Neutrophil (primary cell): ENCODE measurements at regions not wholly inside any gene's neighbourhood (a gene's known extent, or its start where the extent isn't known, plus 50 kb on each side); places are given as distances from the start of the nearest gene placed in this dataset.

Source experiments
- H3K27ac ChIP-seq: fragments of 200-600 bp; sonication (generic); 2 replicates; pipeline ENCODE4 v1.5.1; 2016; ENCODE audit warnings: mild to moderate bottlenecking, moderate library complexity
- H3K27me3 ChIP-seq: fragments of 200-600 bp; sonication (generic); 2 replicates; pipeline ENCODE4 v1.6.0; 2016; ENCODE audit warnings: mild to moderate bottlenecking
- H3K36me3 ChIP-seq: fragments of 200-600 bp; sonication (generic); 2 replicates; pipeline ENCODE4 v1.5.1; 2017
- H3K4me1 ChIP-seq, 2 experiments: fragments of 200-600 bp in 1 of 2; sonication (generic) in 1 of 2; 1 replicate in 1 of 2; 2 replicates in 1 of 2; pipeline versions ENCODE4 v1.5.1 to v1.6.1; 2013 to 2016; ENCODE audit warnings: low read depth in 1 of 2, low read length in 1 of 2, mild to moderate bottlenecking in 1 of 2, moderate library complexity in 1 of 2; ENCODE audit not compliant: control insufficient read depth in 1 of 2, insufficient read depth in 1 of 2
- H3K4me3 ChIP-seq, 2 experiments: fragments of 200-600 bp in 1 of 2; sonication (generic) in 1 of 2; 1 replicate in 1 of 2; 2 replicates in 1 of 2; pipeline ENCODE4 v1.5.1; 2013 to 2016; ENCODE audit warnings: low read depth in 1 of 2, low read length in 1 of 2, mild to moderate bottlenecking in 1 of 2, moderate library complexity in 1 of 2
- H3K9me3 ChIP-seq: fragments of 200-600 bp; sonication (generic); 2 replicates; pipeline ENCODE4 v1.5.1; 2016
- TF ChIP-seq, protein P1 (sequence below): fragments of 200-600 bp; sonication (generic); IDR thresholded peaks from 2 replicates; pipeline ENCODE4 v1.5.1; 2016; ENCODE audit warnings: antibody characterized with exemption

DNA sequence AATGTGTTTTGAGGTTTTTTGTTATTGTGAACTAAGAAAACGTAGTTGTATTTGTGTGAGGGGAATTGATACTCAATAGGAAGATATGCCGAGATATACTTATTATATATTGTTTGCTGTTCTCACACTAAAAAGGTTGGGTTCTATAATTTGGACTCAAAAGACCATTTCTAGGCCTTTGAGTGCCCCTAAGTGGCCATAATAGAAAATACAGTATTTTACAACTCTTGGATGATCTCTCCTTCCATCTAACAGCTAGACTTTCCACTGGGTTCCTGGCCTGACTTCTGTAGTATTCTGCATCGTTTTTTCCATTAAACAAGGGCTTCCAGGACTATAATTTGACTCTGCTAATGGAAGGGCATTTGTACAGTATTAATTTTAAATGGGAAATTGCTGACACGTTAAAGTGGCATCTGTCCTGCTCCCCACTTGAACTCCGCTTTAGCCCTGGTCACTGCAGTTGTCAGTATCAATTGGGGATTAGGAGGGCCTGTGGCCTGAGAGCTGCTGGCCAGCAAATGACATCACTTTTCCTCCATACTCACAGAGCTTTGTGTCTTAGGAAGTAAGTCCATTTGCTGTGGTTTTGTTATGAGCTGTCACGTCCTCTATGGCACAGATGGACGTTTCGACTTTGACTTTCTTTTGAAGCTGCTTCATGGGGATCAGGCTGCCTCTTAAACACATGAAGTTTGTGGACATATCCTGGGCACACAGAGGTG is 176.9 kb downstream of the SLIT2 start:
- Histone ChIP-seq H3K27ac (no peak overlapping the region), H3K4me1 (no peaks in the 10 kb centered on the region), H3K27me3 (peaks cover 3% of the 10 kb centered on the region), H3K36me3 (no peaks in the 10 kb centered on the region), H3K9me3 (no peaks in the 10 kb centered on the region), H3K4me3 (no peak overlapping the region)
- TF ChIP-seq, protein P1, sequence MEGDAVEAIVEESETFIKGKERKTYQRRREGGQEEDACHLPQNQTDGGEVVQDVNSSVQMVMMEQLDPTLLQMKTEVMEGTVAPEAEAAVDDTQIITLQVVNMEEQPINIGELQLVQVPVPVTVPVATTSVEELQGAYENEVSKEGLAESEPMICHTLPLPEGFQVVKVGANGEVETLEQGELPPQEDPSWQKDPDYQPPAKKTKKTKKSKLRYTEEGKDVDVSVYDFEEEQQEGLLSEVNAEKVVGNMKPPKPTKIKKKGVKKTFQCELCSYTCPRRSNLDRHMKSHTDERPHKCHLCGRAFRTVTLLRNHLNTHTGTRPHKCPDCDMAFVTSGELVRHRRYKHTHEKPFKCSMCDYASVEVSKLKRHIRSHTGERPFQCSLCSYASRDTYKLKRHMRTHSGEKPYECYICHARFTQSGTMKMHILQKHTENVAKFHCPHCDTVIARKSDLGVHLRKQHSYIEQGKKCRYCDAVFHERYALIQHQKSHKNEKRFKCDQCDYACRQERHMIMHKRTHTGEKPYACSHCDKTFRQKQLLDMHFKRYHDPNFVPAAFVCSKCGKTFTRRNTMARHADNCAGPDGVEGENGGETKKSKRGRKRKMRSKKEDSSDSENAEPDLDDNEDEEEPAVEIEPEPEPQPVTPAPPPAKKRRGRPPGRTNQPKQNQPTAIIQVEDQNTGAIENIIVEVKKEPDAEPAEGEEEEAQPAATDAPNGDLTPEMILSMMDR: no peak

DNA sequence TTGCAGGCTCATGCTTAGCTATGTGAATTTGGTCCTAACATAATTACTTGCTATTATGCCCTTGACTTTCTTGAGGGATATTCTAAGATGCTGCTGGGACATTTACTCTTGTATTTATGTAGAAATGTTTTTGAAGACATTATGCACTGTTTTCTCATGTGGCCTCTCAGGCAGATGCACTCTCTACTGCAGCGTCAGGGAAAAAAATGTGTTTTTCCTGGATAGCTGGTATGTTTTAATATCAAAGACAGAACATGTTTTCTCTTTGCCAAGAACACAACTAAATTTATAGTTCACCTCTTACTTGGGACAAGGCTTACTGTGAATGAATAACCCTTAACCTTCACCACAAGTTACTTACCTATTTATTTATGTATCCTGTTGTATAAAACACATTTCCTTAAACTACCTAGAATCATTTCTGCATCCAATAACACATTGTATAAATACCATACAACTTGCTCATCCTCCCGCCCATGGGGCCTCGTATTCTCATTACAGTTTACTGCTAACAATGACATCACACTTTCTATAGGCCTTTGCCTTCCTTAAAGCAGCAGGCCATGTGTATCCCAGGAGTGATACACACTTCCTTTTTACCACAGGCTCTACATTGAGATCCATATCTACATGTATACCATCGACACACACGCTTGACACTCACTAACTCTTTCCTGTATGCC is 178.7 kb downstream of the SLIT2 start:
- H3K27me3 ChIP-seq: peaks cover 3% of the 10 kb centered on the region
- no peak overlapping the region for H3K4me3 ChIP-seq
- no peaks in the 10 kb centered on the region for H3K9me3 ChIP-seq
- no peaks in the 10 kb centered on the region for H3K36me3 ChIP-seq
- H3K4me1 ChIP-seq: no peaks in the 10 kb centered on the region
- no peak overlapping the region for H3K27ac ChIP-seq
- TF ChIP-seq, protein P1: no peak

- Histone ChIP-seq H3K4me1 (no peaks in the 10 kb centered on the region), H3K27ac (no peak overlapping the region), H3K4me3 (no peak overlapping the region), H3K36me3 (no peaks in the 10 kb centered on the region), H3K9me3 (no peaks in the 10 kb centered on the region), H3K27me3 (peaks cover 3% of the 10 kb centered on the region)
- TF ChIP-seq, protein P1: no peak
Measured at GRCh38 chr4:20431543-20431951, 179.8 kb downstream of the SLIT2 start.

DNA sequence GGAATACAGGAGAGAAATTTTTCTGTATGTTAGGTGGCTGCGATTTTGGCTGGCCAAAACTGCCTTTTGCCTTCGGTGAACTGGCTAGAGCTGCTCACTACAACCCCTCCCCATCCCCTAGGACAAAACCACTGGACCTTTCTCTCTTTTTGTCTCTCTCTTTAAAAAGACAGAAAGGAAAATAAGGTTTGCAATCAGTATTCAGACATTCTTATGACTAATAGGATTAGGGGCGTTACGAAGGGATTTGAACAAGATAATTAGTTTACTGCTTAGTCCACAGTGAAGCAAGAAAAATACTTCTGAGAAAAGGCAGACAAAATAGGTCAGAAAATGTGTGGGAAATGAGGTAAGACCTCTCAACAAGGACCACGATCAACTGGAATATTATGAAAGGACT is 180.4 kb downstream of the SLIT2 start:
- Histone ChIP-seq H3K36me3 (no peaks in the 10 kb centered on the region), H3K4me3 (no peak overlapping the region), H3K27me3 (peaks cover 3% of the 10 kb centered on the region), H3K4me1 (no peaks in the 10 kb centered on the region), H3K9me3 (no peaks in the 10 kb centered on the region), H3K27ac (no peak overlapping the region)
- TF ChIP-seq, protein P1: no peak

DNA sequence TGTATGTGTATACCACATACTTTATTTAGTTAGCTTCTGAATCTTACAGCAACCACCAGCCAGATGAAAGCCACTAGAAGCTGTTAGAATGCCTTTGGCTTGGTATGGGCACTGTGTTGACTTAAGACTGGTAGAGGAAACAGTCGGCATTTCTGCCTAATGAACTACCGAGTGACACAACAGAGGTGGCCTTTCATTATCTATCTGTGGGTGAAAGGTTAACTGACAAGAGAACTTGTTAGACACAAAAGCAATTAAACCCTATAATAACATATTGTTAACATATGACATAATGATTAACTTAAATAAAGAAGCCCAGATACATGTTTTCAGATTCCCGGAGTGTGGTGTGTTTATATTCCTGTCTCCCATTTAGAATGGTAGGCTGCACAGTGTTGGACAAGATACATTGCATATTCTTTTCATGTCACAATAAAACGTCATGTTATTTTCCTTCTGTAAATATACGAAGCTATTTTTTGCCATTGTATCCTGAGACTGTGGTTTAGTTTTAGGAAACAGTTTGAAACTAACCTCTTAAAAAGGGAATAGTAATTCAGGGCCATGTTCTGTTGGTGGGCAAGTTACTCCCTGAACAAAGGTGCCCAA is 181.5 kb downstream of the SLIT2 start:
- H3K27me3 ChIP-seq: no peaks in the 10 kb centered on the region
- no peaks in the 10 kb centered on the region for H3K9me3 ChIP-seq
- H3K4me3 ChIP-seq: no peak overlapping the region
- H3K36me3 ChIP-seq: no peaks in the 10 kb centered on the region
- no peak overlapping the region for H3K27ac ChIP-seq
- no peaks in the 10 kb centered on the region for H3K4me1 ChIP-seq
- TF ChIP-seq, protein P1: no peak
